ENCODE measurements at regions not wholly inside any gene's neighbourhood (a gene's known extent, or its start where the extent isn't known, plus 50 kb on each side); places are given as distances from the start of the nearest gene placed in this dataset.

DNA sequence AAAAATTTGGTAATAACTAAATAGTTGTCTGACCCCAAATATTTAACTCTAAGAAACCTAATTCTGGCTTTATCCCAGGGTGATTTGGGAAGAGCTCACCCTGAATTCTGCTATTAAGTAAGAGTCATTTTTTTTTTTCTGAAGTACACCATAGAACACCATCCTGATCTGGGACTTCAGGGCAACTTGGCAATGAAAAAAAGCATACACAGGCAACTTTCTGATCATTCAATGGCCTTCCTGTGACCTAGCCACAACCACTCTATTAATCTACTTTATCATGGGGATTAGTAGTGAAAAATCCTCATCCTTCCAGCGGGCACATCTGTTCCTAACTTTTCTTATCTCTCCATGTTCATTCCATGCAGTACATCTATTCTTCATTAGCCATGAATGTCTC lies 333.2 kb upstream of the MAD2L1 start:
- TF ChIP-seq, protein P1, sequence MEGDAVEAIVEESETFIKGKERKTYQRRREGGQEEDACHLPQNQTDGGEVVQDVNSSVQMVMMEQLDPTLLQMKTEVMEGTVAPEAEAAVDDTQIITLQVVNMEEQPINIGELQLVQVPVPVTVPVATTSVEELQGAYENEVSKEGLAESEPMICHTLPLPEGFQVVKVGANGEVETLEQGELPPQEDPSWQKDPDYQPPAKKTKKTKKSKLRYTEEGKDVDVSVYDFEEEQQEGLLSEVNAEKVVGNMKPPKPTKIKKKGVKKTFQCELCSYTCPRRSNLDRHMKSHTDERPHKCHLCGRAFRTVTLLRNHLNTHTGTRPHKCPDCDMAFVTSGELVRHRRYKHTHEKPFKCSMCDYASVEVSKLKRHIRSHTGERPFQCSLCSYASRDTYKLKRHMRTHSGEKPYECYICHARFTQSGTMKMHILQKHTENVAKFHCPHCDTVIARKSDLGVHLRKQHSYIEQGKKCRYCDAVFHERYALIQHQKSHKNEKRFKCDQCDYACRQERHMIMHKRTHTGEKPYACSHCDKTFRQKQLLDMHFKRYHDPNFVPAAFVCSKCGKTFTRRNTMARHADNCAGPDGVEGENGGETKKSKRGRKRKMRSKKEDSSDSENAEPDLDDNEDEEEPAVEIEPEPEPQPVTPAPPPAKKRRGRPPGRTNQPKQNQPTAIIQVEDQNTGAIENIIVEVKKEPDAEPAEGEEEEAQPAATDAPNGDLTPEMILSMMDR (IDR thresholded peaks at IDR 0.05): no peak
- no peak for TF ChIP-seq POLR2A (IDR thresholded peaks at IDR 0.05; ENCODE audit: low read depth)
- TF ChIP-seq POLR2AphosphoS5 (IDR thresholded peaks at IDR 0.05): no peak
- TF ChIP-seq EP300 (IDR thresholded peaks at IDR 0.05): no peak
